ENCODE measurements at regions not wholly inside any gene's neighbourhood (a gene's known extent, or its start where the extent isn't known, plus 50 kb on each side); places are given as distances from the start of the nearest gene placed in this dataset.

DNA sequence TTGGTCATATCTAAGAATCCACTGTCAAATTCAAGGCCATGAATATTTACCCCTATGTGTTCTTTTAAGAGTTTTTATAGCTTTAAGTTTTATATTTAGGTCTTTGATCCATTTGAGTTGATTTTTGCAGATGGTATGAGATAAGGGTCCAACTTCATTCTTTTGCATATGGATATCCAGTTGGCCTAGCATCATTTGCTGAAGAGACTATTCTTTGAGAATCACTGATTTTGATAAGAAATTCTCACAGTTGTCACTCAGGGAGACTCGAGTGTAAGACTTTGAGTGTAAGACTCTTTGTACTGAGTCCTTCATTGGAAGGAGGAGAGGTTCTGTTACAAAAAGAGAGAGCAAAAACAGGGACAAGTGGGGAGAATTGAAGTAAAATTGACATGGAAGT lies 74.8 kb downstream of the CBLL2 start:
- Histone ChIP-seq H3K9me3 (replicated peaks; ENCODE audit: control insufficient read depth, insufficient read depth, low read depth, low read length) (no peaks in the 10 kb centered on the region), H3K4me1 (replicated peaks in 1 of 2; ENCODE audit: control insufficient read depth in 2 of 2, insufficient read depth in 2 of 2, low read length in 2 of 2) (no peaks in the 10 kb centered on the region), H3K27ac (ENCODE audit: extremely low read depth, low read depth, low read length) (no peak overlapping the region), H3K4me2 (ENCODE audit: insufficient read depth, low read length) (no peak overlapping the region), H4K20me1 (replicated peaks; ENCODE audit: control insufficient read depth, insufficient read depth, low read length) (no peaks in the 10 kb centered on the region), H3K27me3 (ENCODE audit: control insufficient read depth in 2 of 2, insufficient read depth in 2 of 2, low read length in 2 of 2) (no peaks in the 10 kb centered on the region), H3K9me1 (ENCODE audit: control insufficient read depth, insufficient read depth, low read length) (no peaks in the 10 kb centered on the region), H3K9ac (ENCODE audit: insufficient read depth in 1 of 2, low read depth in 2 of 2, low read length in 2 of 2) (no peak overlapping the region), H3K79me2 (ENCODE audit: control insufficient read depth, insufficient read depth, low read length) (no peaks in the 10 kb centered on the region), H2AFZ (ENCODE audit: low read depth, low read length) (no peak overlapping the region), H3K4me3 (no peak overlapping the region), H3K36me3 (ENCODE audit: control insufficient read depth, insufficient read depth, low read length) (no peaks in the 10 kb centered on the region)
- FAIRE-seq = no peak
- POLR2A ChIA-PET = no interaction called here
- no peak for ATAC-seq
- WGBS (ENCODE audit: insufficient coverage, low coverage, missing lambda C conversion rate) = 0% methylated on average over 1 of the region's 1 CpG
- intact Hi-C loops (cut with micrococcal nuclease) (no loop called here), in situ Hi-C loops (cut with MboI) (no loop called here)
- CTCF ChIA-PET (ENCODE audit: low intra/inter-chr PET ratio) = no interaction called here
- BruUV-seq (replicated peaks) = no TSS peak
- no peak for DNase-seq (ENCODE audit: extremely low read depth in 1 of 4, low spot score in 3 of 4)
- TF ChIP-seq MBD2 (IDR thresholded peaks at IDR 0.05; ENCODE audit: borderline replicate concordance, low read depth) (no peak), ZNF253 (CRISPR knock-in tag; conservative IDR thresholded peaks at IDR 0.05) (no peak), POLR2A (conservative IDR thresholded peaks at IDR 0.05) (no peak), CHD1 (IDR thresholded peaks at IDR 0.05; ENCODE audit: low read length) (no peak), ZNF75A (CRISPR knock-in tag; IDR thresholded peaks at IDR 0.05) (no peak), SMAD3 (CRISPR knock-in tag; conservative IDR thresholded peaks at IDR 0.05) (no peak), MCM5 (IDR thresholded peaks at IDR 0.05; ENCODE audit: low read depth) (no peak), DIDO1 (tag; IDR thresholded peaks at IDR 0.05; ENCODE audit: low read depth) (no peak), SMAD2 (IDR thresholded peaks at IDR 0.05; ENCODE audit: low read depth, low read length) (no peak), CEBPG (CRISPR knock-in tag; IDR thresholded peaks at IDR 0.05) (no peak), CEBPG (tag; conservative IDR thresholded peaks at IDR 0.05 in 1 of 2, IDR thresholded peaks at IDR 0.05 in 1 of 2) (no peak), POLR2H (tag; IDR thresholded peaks at IDR 0.05; ENCODE audit: low read depth) (no peak), EGR1 (conservative IDR thresholded peaks at IDR 0.05) (no peak), ZNF780A (CRISPR knock-in tag; IDR thresholded peaks at IDR 0.05) (no peak), TCF7L2 (IDR thresholded peaks at IDR 0.05; ENCODE audit: low read depth, low read length) (no peak), PHF21A (IDR thresholded peaks at IDR 0.05; ENCODE audit: borderline replicate concordance, low read depth) (no peak), MYBL2 (IDR thresholded peaks at IDR 0.05; ENCODE audit: low read depth) (no peak), MYBL2 (CRISPR knock-in tag; IDR thresholded peaks at IDR 0.05; ENCODE audit: borderline replicate concordance) (no peak)
